Hepatocyte (in vitro differentiated cells): ENCODE measurements at regions not wholly inside any gene's neighbourhood (a gene's known extent, or its start where the extent isn't known, plus 50 kb on each side); places are given as distances from the start of the nearest gene placed in this dataset.

Experiments
- DNase-seq: peaks from one replicate; pipeline ENCODE4 v3.0.0-alpha.2; 2016; ENCODE audit warnings: low spot score
- H2AFZ ChIP-seq: fragments of 200-600 bp; sonication (generic); 2 replicates; pipeline ENCODE4 v1.6.0; 2016; ENCODE audit warnings: antibody characterized with exemption, mild to moderate bottlenecking
- H3K27ac ChIP-seq: fragments of 200-600 bp; sonication (generic); 2 replicates; pipeline ENCODE4 v1.5.1; 2016; ENCODE audit warnings: mild to moderate bottlenecking
- H3K27me3 ChIP-seq: fragments of 200-600 bp; sonication (generic); 2 replicates; pipeline ENCODE4 v1.6.1; 2016
- H3K36me3 ChIP-seq: fragments of 200-600 bp; sonication (generic); replicated peaks from 2 replicates; pipeline ENCODE4 v1.5.1; 2016; ENCODE audit warnings: low read depth; ENCODE audit not compliant: insufficient read depth
- H3K4me1 ChIP-seq: fragments of 200-600 bp; sonication (generic); 2 replicates; pipeline ENCODE4 v1.5.1; 2016; ENCODE audit warnings: mild to moderate bottlenecking, moderate library complexity; ENCODE audit not compliant: insufficient read depth
- H3K4me2 ChIP-seq: fragments of 200-600 bp; sonication (generic); 2 replicates; pipeline ENCODE4 v1.6.0; 2016
- H3K4me3 ChIP-seq: fragments of 200-600 bp; sonication (generic); 2 replicates; pipeline ENCODE4 v1.5.1; 2016; ENCODE audit warnings: mild to moderate bottlenecking
- H3K79me2 ChIP-seq: fragments of 200-600 bp; sonication (generic); 2 replicates; pipeline ENCODE4 v1.6.0; 2017; ENCODE audit warnings: mild to moderate bottlenecking
- H3K9me2 ChIP-seq: fragments of 200-600 bp; sonication (generic); replicated peaks from 2 replicates; pipeline ENCODE4 v1.6.0; 2017; ENCODE audit warnings: mild to moderate bottlenecking; ENCODE audit not compliant: insufficient read depth
- H3K9me3 ChIP-seq: fragments of 200-600 bp; sonication (generic); 2 replicates; pipeline ENCODE4 v1.5.1; 2016; ENCODE audit warnings: low read depth, mild to moderate bottlenecking
- H4K20me1 ChIP-seq: fragments of 200-600 bp; sonication (generic); 2 replicates; pipeline ENCODE4 v1.6.0; 2016; ENCODE audit warnings: mild to moderate bottlenecking; ENCODE audit not compliant: insufficient read depth, poor library complexity, severe bottlenecking
- CTCF ChIP-seq: fragments of 200-600 bp; sonication (generic); IDR thresholded peaks from 2 replicates; pipeline ENCODE4 v1.5.1; 2016; ENCODE audit warnings: antibody characterized with exemption, mild to moderate bottlenecking; ENCODE audit not compliant: poor library complexity
- EZH2 ChIP-seq: fragments of 200-600 bp; sonication (generic); IDR thresholded peaks from 2 replicates; pipeline ENCODE4 v1.6.1; 2016; ENCODE audit warnings: antibody characterized with exemption, mild to moderate bottlenecking, borderline replicate concordance
- EZH2phosphoT487 ChIP-seq: fragments of 200-600 bp; sonication (generic); IDR thresholded peaks from one replicate; pipeline ENCODE4 v1.6.1; 2018; ENCODE audit warnings: antibody characterized with exemption, mild to moderate bottlenecking, low read depth, moderate library complexity; ENCODE audit not compliant: unreplicated experiment, severe bottlenecking
- WGBS: methylation state at CpG from one replicate; pipeline ENCODE4 v1.1.6; 2016; ENCODE audit warnings: low lambda C conversion rate; ENCODE audit errors: missing lambda C conversion rate; 5-methylcytosine and 5-hydroxymethylcytosine counted together

GRCh38 chr14:40629144-40629543 is 977.5 kb upstream of the LRFN5 start:
- Histone ChIP-seq H3K27ac (peak overlapping the region; percentile 15), H3K4me3 (no peak overlapping the region), H3K36me3 (no peaks in the 10 kb centered on the region), H3K79me2 (no peaks in the 10 kb centered on the region), H2AFZ (peak overlapping the region; percentile 70), H3K9me2 (no peaks in the 10 kb centered on the region), H3K4me2 (peak overlapping the region; percentile 74), H4K20me1 (no peaks in the 10 kb centered on the region), H3K4me1 (no peaks in the 10 kb centered on the region), H3K27me3 (no peaks in the 10 kb centered on the region), H3K9me3 (no peaks in the 10 kb centered on the region)
- DNase-seq: no peak
- WGBS: 79% methylated on average over 3 of the region's 3 CpGs
- TF ChIP-seq EZH2: no peak
- no peak for TF ChIP-seq EZH2phosphoT487
- TF ChIP-seq CTCF: no peak

GRCh38 chr14:40623643-40624042 is 983.0 kb upstream of the LRFN5 start:
- DNase-seq: no peak
- no peak overlapping the region for H2AFZ ChIP-seq
- H3K4me2 ChIP-seq: no peak overlapping the region
- no peaks in the 10 kb centered on the region for H3K79me2 ChIP-seq
- no peaks in the 10 kb centered on the region for H3K9me2 ChIP-seq
- H3K27me3 ChIP-seq: no peaks in the 10 kb centered on the region
- H3K4me3 ChIP-seq: no peak overlapping the region
- no peak overlapping the region for H3K27ac ChIP-seq
- TF ChIP-seq CTCF (no peak), EZH2 (no peak), EZH2phosphoT487 (no peak)
- H3K4me1 ChIP-seq: no peaks in the 10 kb centered on the region
- WGBS: 65% methylated on average over 2 of the region's 2 CpGs
- no peaks in the 10 kb centered on the region for H3K36me3 ChIP-seq
- H3K9me3 ChIP-seq: no peaks in the 10 kb centered on the region
- H4K20me1 ChIP-seq: no peaks in the 10 kb centered on the region

GRCh38 chr14:40618225-40618898 is 988.3 kb upstream of the LRFN5 start:
- Histone ChIP-seq H3K4me1 (no peaks in the 10 kb centered on the region), H4K20me1 (no peaks in the 10 kb centered on the region), H3K27me3 (no peaks in the 10 kb centered on the region), H2AFZ (no peak overlapping the region), H3K4me2 (no peak overlapping the region), H3K36me3 (no peaks in the 10 kb centered on the region), H3K9me3 (no peaks in the 10 kb centered on the region), H3K4me3 (no peak overlapping the region), H3K27ac (no peak overlapping the region), H3K9me2 (no peaks in the 10 kb centered on the region), H3K79me2 (no peaks in the 10 kb centered on the region)
- no peak for TF ChIP-seq EZH2phosphoT487
- no peak for TF ChIP-seq EZH2
- no peak for TF ChIP-seq CTCF
- DNase-seq: no peak
- 80% methylated on average over 3 of the region's 3 CpGs for WGBS

- H3K9me3 ChIP-seq: no peaks in the 10 kb centered on the region
- H3K36me3 ChIP-seq: no peaks in the 10 kb centered on the region
- H3K79me2 ChIP-seq: no peaks in the 10 kb centered on the region
- TF ChIP-seq CTCF (no peak), EZH2 (no peak), EZH2phosphoT487 (no peak)
- H3K27me3 ChIP-seq: no peaks in the 10 kb centered on the region
- H3K4me3 ChIP-seq: no peak overlapping the region
- no peak overlapping the region for H2AFZ ChIP-seq
- no peaks in the 10 kb centered on the region for H3K9me2 ChIP-seq
- H3K27ac ChIP-seq: no peak overlapping the region
- DNase-seq: no peak
- no peaks in the 10 kb centered on the region for H4K20me1 ChIP-seq
- no peaks in the 10 kb centered on the region for H3K4me1 ChIP-seq
- no peak overlapping the region for H3K4me2 ChIP-seq
- 88% methylated on average over 3 of the region's 3 CpGs for WGBS
These were observed 990.1 kb upstream of the LRFN5 start for GRCh38 chr14:40616579-40616978.
